HCT116 (cell line): ENCODE measurements at regions not wholly inside any gene's neighbourhood (a gene's known extent, or its start where the extent isn't known, plus 50 kb on each side); places are given as distances from the start of the nearest gene placed in this dataset.

Source experiments
- ATAC-seq: fragments of 200-7000 bp; cut with Tn5 transposase; 2 replicates; pipeline ENCODE4 v1.9.1; 2020; ENCODE audit warnings: mild to moderate bottlenecking, moderate library complexity
- BruUV-seq: library from RNA; stranded (reverse); fragments of 400-500 nt; replicated peaks from 2 replicates; lab custom pipeline; 2021; lab: Mats Ljungman, UMichigan
- CTCF ChIA-PET: fragments of 300-600 bp; sonication (Branson Sonifier 250); formaldehyde crosslinking; loops from one replicate; lab custom pipeline; 2021; ENCODE audit warnings: antibody characterized with exemption; lab: Charles Lee
- POLR2A ChIA-PET: fragments of 300-600, 350-600 bp; sonication (Branson Sonifier 250); formaldehyde crosslinking; loops from one replicate; lab custom pipeline; 2021; ENCODE audit warnings: antibody characterized with exemption; lab: Charles Lee
- RAD21 ChIA-PET, 2 experiments: fragments of 300-600 bp; sonication (Branson Sonifier 250); formaldehyde crosslinking; loops; one replicate each; lab custom pipeline; 2023; ENCODE audit warnings: low total read pairs in 2 of 2; ENCODE audit not compliant: uncharacterized antibody in 2 of 2, unreplicated experiment in 2 of 2, low non-redundant PET in 1 of 2; lab: Charles Lee
- DNase-seq: peaks from one replicate; pipeline ENCODE4 v3.0.0-alpha.2; 2010; ENCODE audit warnings: low read depth, low spot score
- H2AFZ ChIP-seq: fragments of 200-600 bp; shearing (Covaris generic), sonication (generic); 2 replicates; pipeline ENCODE4 v1.6.1; 2017; ENCODE audit warnings: low read depth, mixed run types, mixed read lengths, antibody characterized with exemption, low read length; ENCODE audit not compliant: poor library complexity, severe bottlenecking
- H3K27ac ChIP-seq: 2 replicates; pipeline ENCODE4 v1.5.1; 2012; ENCODE audit warnings: low read depth, low read length
- H3K27me3 ChIP-seq: fragments of 200-600 bp; sonication (generic); 2 replicates; pipeline ENCODE4 v1.6.1; 2016; ENCODE audit warnings: mixed run types, low read length, mixed read lengths; ENCODE audit not compliant: insufficient read depth
- H3K36me3 ChIP-seq, 2 experiments: fragments of 200-500 bp in 1 of 2; fragments of 200-600 bp in 1 of 2; sonication (Bioruptor generic) in 1 of 2; sonication (generic) in 1 of 2; 2 replicates each; pipeline versions ENCODE4 v1.5.1 to v1.6.1; 2014 to 2016; ENCODE audit warnings: low read length in 2 of 2, inconsistent platforms in 1 of 2, mixed read lengths in 1 of 2, mixed run types in 1 of 2; ENCODE audit not compliant: insufficient read depth in 2 of 2, control insufficient read depth in 1 of 2
- H3K4me1 ChIP-seq, 2 experiments: fragments of 200-600 bp in 1 of 2; sonication (generic) in 1 of 2; 2 replicates each; pipeline versions ENCODE4 v1.5.1 to v1.6.1; 2012 to 2017; ENCODE audit warnings: low read length in 2 of 2, inconsistent platforms in 1 of 2, mild to moderate bottlenecking in 1 of 2, mixed read lengths in 1 of 2, mixed run types in 1 of 2, moderate library complexity in 1 of 2; ENCODE audit not compliant: insufficient read depth in 2 of 2, control insufficient read depth in 1 of 2
- H3K4me2 ChIP-seq: fragments of 200-600 bp; sonication (generic); 2 replicates; pipeline ENCODE4 v1.6.1; 2017; ENCODE audit warnings: mixed run types, low read length, mixed read lengths
- H3K4me3 ChIP-seq, 2 experiments: fragments of 200-600 bp in 1 of 2; sonication (generic) in 1 of 2; replicated peaks in 1 of 2; 2 replicates each; pipeline ENCODE4 v1.5.1; 2011 to 2016; ENCODE audit warnings: low read length in 2 of 2, control low read depth in 1 of 2, low read depth in 1 of 2, mild to moderate bottlenecking in 1 of 2, mixed read lengths in 1 of 2, mixed run types in 1 of 2
- H3K79me2 ChIP-seq: fragments of 200-600 bp; sonication (generic); 2 replicates; pipeline ENCODE4 v1.6.1; 2017; ENCODE audit warnings: mild to moderate bottlenecking, mixed run types, low read length, moderate library complexity, mixed read lengths; ENCODE audit not compliant: insufficient read depth
- H3K9ac ChIP-seq: fragments of 200-600 bp; sonication (generic); 2 replicates; pipeline ENCODE4 v1.6.1; 2016; ENCODE audit warnings: low read length, mixed read lengths
- H3K9me2 ChIP-seq: fragments of 200-600 bp; sonication (generic), shearing (Covaris generic); 2 replicates; pipeline ENCODE4 v1.6.1; 2017; ENCODE audit warnings: mixed run types, mild to moderate bottlenecking, moderate library complexity; ENCODE audit not compliant: insufficient read depth
- H3K9me3 ChIP-seq, 2 experiments: fragments of 200-500 bp in 1 of 2; fragments of 200-600 bp in 1 of 2; sonication (Bioruptor generic) in 1 of 2; sonication (generic) in 1 of 2; 2 replicates each; pipeline ENCODE4 v1.6.1; 2014 to 2017; ENCODE audit warnings: low read length in 2 of 2, mixed read lengths in 2 of 2, inconsistent platforms in 1 of 2, low read depth in 1 of 2, mild to moderate bottlenecking in 1 of 2, mixed run types in 1 of 2, moderate library complexity in 1 of 2; ENCODE audit not compliant: control insufficient read depth in 1 of 2, insufficient read depth in 1 of 2
- H4K20me1 ChIP-seq: fragments of 200-600 bp; sonication (generic), shearing (Covaris generic); 2 replicates; pipeline ENCODE4 v1.6.1; 2017; ENCODE audit warnings: mixed run types, mild to moderate bottlenecking, moderate library complexity; ENCODE audit not compliant: insufficient read depth
- ATF3 ChIP-seq: IDR thresholded peaks from 2 replicates; pipeline ENCODE4 v1.6.1; 2012
- CBX3 ChIP-seq: IDR thresholded peaks from 2 replicates; pipeline ENCODE4 v1.6.1; 2012; ENCODE audit warnings: low read depth
- CEBPB ChIP-seq: IDR thresholded peaks from 2 replicates; pipeline ENCODE4 v1.6.1; 2012; ENCODE audit warnings: low read depth
- CTCF ChIP-seq, 3 experiments: fragments of 200-600 bp in 1 of 3; sonication (generic) in 1 of 3; IDR thresholded peaks in 2 of 3; conservative IDR thresholded peaks in 1 of 3; 2 replicates each; pipeline ENCODE4 v1.5.1; 2012 to 2017; ENCODE audit warnings: low read depth in 2 of 3, low read length in 2 of 3, antibody characterized with exemption in 1 of 3, borderline replicate concordance in 1 of 3, control low read depth in 1 of 3, mild to moderate bottlenecking in 1 of 3, mixed read lengths in 1 of 3, mixed run types in 1 of 3, moderate library complexity in 1 of 3; ENCODE audit not compliant: insufficient read depth in 1 of 3
- EGR1 ChIP-seq: IDR thresholded peaks from 2 replicates; pipeline ENCODE4 v1.6.1; 2012; ENCODE audit warnings: low read depth
- ELF1 ChIP-seq: IDR thresholded peaks from 2 replicates; pipeline ENCODE4 v1.6.1; 2012; ENCODE audit warnings: low read depth, borderline replicate concordance
- EZH2 ChIP-seq: fragments of 200-600 bp; sonication (generic); IDR thresholded peaks from 2 replicates; pipeline ENCODE4 v1.6.1; 2017; ENCODE audit warnings: antibody characterized with exemption, mixed run types
- EZH2phosphoT487 ChIP-seq: fragments of 200-600 bp; IDR thresholded peaks from 2 replicates; pipeline ENCODE4 v1.6.1; 2018; ENCODE audit warnings: antibody characterized with exemption, borderline replicate concordance
- FOSL1 ChIP-seq: IDR thresholded peaks from 2 replicates; pipeline ENCODE4 v1.6.1; 2012; ENCODE audit warnings: low read depth
- JUND ChIP-seq: IDR thresholded peaks from 2 replicates; pipeline ENCODE4 v1.6.1; 2012
- MAX ChIP-seq: IDR thresholded peaks from 2 replicates; pipeline ENCODE4 v1.6.1; 2012
- POLR2AphosphoS5 ChIP-seq: IDR thresholded peaks from 2 replicates; pipeline ENCODE4 v1.6.1; 2011; ENCODE audit warnings: mild to moderate bottlenecking, low read depth, low read length, moderate library complexity
- RAD21 ChIP-seq: IDR thresholded peaks from 2 replicates; pipeline ENCODE4 v1.6.1; 2012; ENCODE audit warnings: low read depth, mild to moderate bottlenecking
- SIN3A ChIP-seq: IDR thresholded peaks from 2 replicates; pipeline ENCODE4 v1.6.1; 2012; ENCODE audit warnings: low read depth
- SP1 ChIP-seq: IDR thresholded peaks from 2 replicates; pipeline ENCODE4 v1.6.1; 2012; ENCODE audit warnings: low read depth
- SRF ChIP-seq: IDR thresholded peaks from 2 replicates; pipeline ENCODE4 v1.6.1; 2012; ENCODE audit warnings: low read depth
- TCF7L2 ChIP-seq: IDR thresholded peaks from 2 replicates; pipeline ENCODE4 v1.7.0; 2011; ENCODE audit warnings: borderline replicate concordance, inconsistent platforms; ENCODE audit not compliant: insufficient read depth, insufficient read length; ENCODE audit errors: extremely low read depth
- YY1 ChIP-seq: IDR thresholded peaks from 2 replicates; pipeline ENCODE4 v1.6.1; 2011; ENCODE audit warnings: low read length, low read depth, moderate library complexity, mild to moderate bottlenecking; ENCODE audit not compliant: insufficient replicate concordance; ENCODE audit errors: extremely low read depth
- ZFX ChIP-seq: fragments of 450-650 bp; IDR thresholded peaks from 2 replicates; pipeline ENCODE4 v1.6.1; 2017
- intact Hi-C: fragments of 100-400 bp; cut with micrococcal nuclease; formaldehyde crosslinking; loops from 2 replicates; pipeline ENCODE4 v1.10.0; 2022

GRCh38 chr11:13841393-13841792 is 121.1 kb upstream of the SPON1 start:
- Histone ChIP-seq H3K79me2 (no peaks in the 10 kb centered on the region), H3K4me2 (no peak overlapping the region), H3K9ac (no peak overlapping the region), H4K20me1 (no peaks in the 10 kb centered on the region), H3K27me3 (peaks cover 34% of the 10 kb centered on the region; the same call in 1 of the 2 replicates), H3K27ac (no peak overlapping the region), H3K36me3 (no peaks in the 10 kb centered on the region), H3K4me3 (no peak overlapping the region), H3K9me2 (no peaks in the 10 kb centered on the region), H3K9me3 (no peaks in the 10 kb centered on the region), H2AFZ (no peak overlapping the region), H3K4me1 (peaks cover 6 to 25% of the 10 kb centered on the region in 2 experiments)
- POLR2A ChIA-PET, result no interaction called here
- ATAC-seq, result no peak
- RAD21 ChIA-PET, result no interaction called here
- no peak for TF ChIP-seq MAX
- TF ChIP-seq ELF1, result no peak
- TF ChIP-seq RAD21, result no peak
- no peak for TF ChIP-seq JUND
- no peak for TF ChIP-seq FOSL1
- intact Hi-C loops, result no loop called here
- CTCF ChIA-PET, result no interaction called here
- BruUV-seq, result no TSS peak
- DNase-seq, result no peak

GRCh38 chr11:13848031-13848430 is 114.5 kb upstream of the SPON1 start:
- Histone ChIP-seq H3K9me2 (no peaks in the 10 kb centered on the region), H3K36me3 (no peaks in the 10 kb centered on the region), H3K27me3 (peaks cover 35% of the 10 kb centered on the region; the same call in 1 of the 2 replicates), H3K79me2 (no peaks in the 10 kb centered on the region), H4K20me1 (no peaks in the 10 kb centered on the region), H3K4me2 (no peak overlapping the region), H3K9me3 (no peaks in the 10 kb centered on the region), H3K4me3 (no peak overlapping the region), H3K4me1 (no peaks in the 10 kb centered on the region), H3K27ac (no peak overlapping the region), H3K9ac (no peak overlapping the region), H2AFZ (no peak overlapping the region)
- TF ChIP-seq SRF (no peak), FOSL1 (no peak), EZH2 (no peak), POLR2AphosphoS5 (no peak), ELF1 (no peak), ATF3 (no peak), ZFX (no peak), EGR1 (no peak), EZH2phosphoT487 (no peak), SIN3A (no peak), CBX3 (no peak), SP1 (no peak), CEBPB (no peak), RAD21 (no peak), TCF7L2 (no peak), YY1 (no peak), CTCF (IDR thresholded peaks at IDR 0.05 in 2 of 3, conservative IDR thresholded peaks at IDR 0.05 in 1 of 3; ENCODE audit: borderline replicate concordance in 1 of 3, insufficient read depth in 1 of 3, low read depth in 2 of 3, low read length in 2 of 3) (no peak)
- intact Hi-C loops, result no loop called here
- DNase-seq (no peak), ATAC-seq (no peak)
- ChIA-PET CTCF (no interaction called here), RAD21 (no interaction called here), POLR2A (no interaction called here)
- BruUV-seq, result no TSS peak
